Astrocyte of the spinal cord (primary cell): ENCODE measurements at regions not wholly inside any gene's neighbourhood (a gene's known extent, or its start where the extent isn't known, plus 50 kb on each side); places are given as distances from the start of the nearest gene placed in this dataset.

Source experiments
- DNase-seq: peaks from one replicate; pipeline ENCODE4 v3.0.0; 2011; ENCODE audit warnings: low read depth, low spot score
- H3K4me3 ChIP-seq: 2 replicates; pipeline ENCODE4 v1.5.1; 2011; ENCODE audit warnings: low read depth, mild to moderate bottlenecking, low read length, moderate library complexity
- CTCF ChIP-seq: IDR thresholded peaks from 2 replicates; pipeline ENCODE4 v1.5.1; 2012; ENCODE audit warnings: low read depth, mild to moderate bottlenecking, low read length, inconsistent platforms
- in situ Hi-C: cut with HindIII; loops from 2 replicates; pipeline ENCODE4 v1.10.0; 2017; ENCODE audit warnings: low sequenced_read_pairs

DNA sequence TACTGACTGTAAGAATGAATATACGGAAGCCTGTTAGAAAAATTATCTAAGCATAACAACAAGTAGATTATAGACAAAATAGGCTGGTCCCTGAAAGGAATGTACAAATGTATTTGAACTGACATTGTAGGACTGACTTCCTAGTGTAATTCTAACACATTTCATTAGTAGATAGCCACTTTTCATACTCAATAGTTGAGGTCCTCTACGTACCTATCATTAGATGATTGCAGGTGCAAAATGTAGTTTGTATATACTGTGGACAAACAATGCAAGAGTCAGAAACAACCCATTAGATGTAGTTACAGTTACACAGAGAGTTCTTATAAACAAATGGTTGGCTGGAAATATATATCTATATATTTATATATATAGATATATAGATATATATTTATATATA, 402.3 kb upstream of the SLITRK6 start:
- TF ChIP-seq CTCF, result no peak
- no peak for DNase-seq
- in situ Hi-C loops, result no loop called here
- no peak overlapping the region for H3K4me3 ChIP-seq

- no peak for TF ChIP-seq CTCF
- H3K4me3 ChIP-seq, result no peak overlapping the region
- DNase-seq, result peak; percentile 6
- in situ Hi-C loops, result no loop called here
Measured at GRCh38 chr13:86193281-86193680, 394.1 kb upstream of the SLITRK6 start.

DNA sequence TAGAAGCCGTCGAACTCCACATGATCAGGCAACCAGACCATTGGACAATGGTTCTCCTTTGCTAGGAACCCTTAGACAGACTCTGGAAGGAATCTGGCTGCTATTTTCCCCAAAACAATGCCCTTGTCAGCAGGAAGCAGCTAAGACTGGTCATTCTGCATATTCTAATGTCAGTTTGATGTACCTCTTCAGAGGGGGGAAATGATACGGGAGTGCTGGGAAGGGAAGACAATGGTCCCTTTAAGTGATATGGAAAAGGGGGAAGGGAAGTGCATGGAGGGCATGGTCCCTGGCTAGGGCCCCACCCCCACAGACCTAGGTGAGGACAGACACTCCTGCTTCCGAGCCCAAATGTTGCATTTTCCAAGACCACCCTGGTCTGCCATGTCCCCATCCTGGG, 389.0 kb upstream of the SLITRK6 start:
- H3K4me3 ChIP-seq, result no peak overlapping the region
- no peak for DNase-seq
- in situ Hi-C loops, result no loop called here
- TF ChIP-seq CTCF, result no peak

DNA sequence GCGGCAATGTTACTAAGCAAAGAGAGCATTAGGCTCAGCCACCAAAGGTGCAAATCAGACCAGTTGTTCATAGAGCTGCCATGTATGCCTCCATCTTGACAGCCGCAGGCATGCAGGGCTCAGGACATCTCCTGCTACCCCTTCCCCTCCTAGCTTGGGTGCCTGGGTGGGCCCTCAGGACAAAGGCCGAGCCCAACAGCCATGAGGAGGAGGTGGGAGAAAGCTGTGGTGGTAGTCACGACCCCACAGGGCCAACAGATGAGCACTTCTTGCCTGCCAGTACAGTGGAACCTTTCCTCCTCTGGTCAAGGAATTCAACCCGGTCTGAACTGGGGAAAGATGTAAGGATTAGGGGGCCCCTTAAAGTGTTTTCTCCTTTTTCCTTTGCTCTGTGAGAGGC, 386.4 kb upstream of the SLITRK6 start:
- no peak for DNase-seq
- in situ Hi-C loops, result no loop called here
- TF ChIP-seq CTCF, result no peak
- H3K4me3 ChIP-seq, result no peak overlapping the region

DNA sequence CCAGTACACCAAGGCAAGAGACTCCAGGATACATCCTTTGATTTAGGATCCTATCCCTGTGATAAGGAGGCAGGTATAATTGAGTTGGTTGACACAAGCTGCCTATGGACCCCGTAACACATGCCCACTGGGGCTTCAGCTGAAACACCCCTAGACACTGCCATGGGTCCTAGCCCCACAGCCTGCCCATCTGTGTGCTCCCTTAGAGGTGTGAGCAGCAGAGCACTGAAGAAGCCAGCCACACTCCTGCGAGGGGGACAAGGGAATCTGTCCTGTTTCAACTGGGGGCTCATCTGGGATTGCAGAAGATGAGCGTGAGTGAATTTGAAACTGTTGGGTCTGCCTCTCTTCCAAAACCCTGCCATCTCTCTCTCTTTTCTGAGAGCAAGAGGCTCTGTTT, 385.9 kb upstream of the SLITRK6 start:
- in situ Hi-C loops, result no loop called here
- TF ChIP-seq CTCF, result no peak
- no peak for DNase-seq
- no peak overlapping the region for H3K4me3 ChIP-seq

- peak; percentile 19 for DNase-seq
- TF ChIP-seq CTCF, result peak; percentile 26
- in situ Hi-C loops, result no loop called here
- no peak overlapping the region for H3K4me3 ChIP-seq
Measured at GRCh38 chr13:86174622-86175021, 375.4 kb upstream of the SLITRK6 start.

DNA sequence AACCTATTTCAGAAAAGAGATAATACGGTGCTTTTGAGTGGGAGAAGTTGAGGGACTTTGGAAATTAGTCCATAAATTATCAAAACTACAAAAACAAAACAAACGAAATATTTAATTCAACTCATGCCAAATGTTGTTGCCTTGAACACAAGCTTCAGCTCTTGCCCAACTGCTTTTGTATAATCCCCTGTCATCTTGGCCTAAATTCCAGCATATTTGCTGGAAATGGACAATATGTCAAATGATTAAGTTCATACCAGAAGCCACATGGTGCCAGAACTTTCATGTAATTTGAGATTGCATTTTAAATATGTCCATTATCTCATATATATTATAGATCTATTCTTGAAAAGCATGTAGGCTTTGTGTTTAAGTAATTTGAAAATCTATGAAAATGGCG, 373.7 kb upstream of the SLITRK6 start:
- H3K4me3 ChIP-seq, result no peak overlapping the region
- no peak for TF ChIP-seq CTCF
- in situ Hi-C loops, result no loop called here
- DNase-seq, result no peak
